Breast epithelium (tissue), 3 donors: ENCODE measurements at regions not wholly inside any gene's neighbourhood (a gene's known extent, or its start where the extent isn't known, plus 50 kb on each side); places are given as distances from the start of the nearest gene placed in this dataset.

Experiments used
- POLR2A ChIP-seq: fragments of 450-650 bp; IDR thresholded peaks from one replicate; pipeline ENCODE4 v1.6.1; 2016; ENCODE audit warnings: antibody characterized with exemption, mild to moderate bottlenecking, moderate library complexity
- POLR2AphosphoS5 ChIP-seq, 3 donors: sonication (generic); formaldehyde crosslinking; IDR thresholded peaks; one replicate each; pipeline ENCODE4 v1.6.1; 2017; ENCODE audit warnings: antibody characterized with exemption in 3 of 3
- TF ChIP-seq, protein P1 (sequence below), 3 donors: fragments of 450-650 bp; IDR thresholded peaks; one replicate each; pipeline ENCODE4 v1.5.1; 2016 to 2017; ENCODE audit warnings: antibody characterized with exemption in 3 of 3, mild to moderate bottlenecking in 3 of 3, moderate library complexity in 3 of 3

DNA sequence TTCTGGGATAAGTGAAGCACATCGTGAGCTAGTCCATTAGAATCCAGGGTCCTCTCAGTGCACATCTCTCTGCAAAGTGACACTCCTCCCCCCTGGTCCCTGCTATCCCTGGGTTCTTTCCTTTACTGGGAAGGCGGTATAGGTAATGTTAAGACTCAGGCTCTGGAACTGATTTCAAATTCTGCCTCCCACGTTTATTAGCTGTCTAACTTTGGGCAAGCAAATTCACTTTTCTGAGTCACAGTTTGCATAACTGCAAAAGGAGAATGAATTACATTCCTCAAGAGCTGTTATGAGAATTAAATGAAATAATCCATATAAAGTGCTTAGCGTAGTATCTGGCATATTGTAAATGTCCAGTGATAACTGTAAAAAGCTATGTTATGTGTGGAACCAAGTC lies 168.1 kb upstream of the LRRN1 start:
- TF ChIP-seq, protein P1, sequence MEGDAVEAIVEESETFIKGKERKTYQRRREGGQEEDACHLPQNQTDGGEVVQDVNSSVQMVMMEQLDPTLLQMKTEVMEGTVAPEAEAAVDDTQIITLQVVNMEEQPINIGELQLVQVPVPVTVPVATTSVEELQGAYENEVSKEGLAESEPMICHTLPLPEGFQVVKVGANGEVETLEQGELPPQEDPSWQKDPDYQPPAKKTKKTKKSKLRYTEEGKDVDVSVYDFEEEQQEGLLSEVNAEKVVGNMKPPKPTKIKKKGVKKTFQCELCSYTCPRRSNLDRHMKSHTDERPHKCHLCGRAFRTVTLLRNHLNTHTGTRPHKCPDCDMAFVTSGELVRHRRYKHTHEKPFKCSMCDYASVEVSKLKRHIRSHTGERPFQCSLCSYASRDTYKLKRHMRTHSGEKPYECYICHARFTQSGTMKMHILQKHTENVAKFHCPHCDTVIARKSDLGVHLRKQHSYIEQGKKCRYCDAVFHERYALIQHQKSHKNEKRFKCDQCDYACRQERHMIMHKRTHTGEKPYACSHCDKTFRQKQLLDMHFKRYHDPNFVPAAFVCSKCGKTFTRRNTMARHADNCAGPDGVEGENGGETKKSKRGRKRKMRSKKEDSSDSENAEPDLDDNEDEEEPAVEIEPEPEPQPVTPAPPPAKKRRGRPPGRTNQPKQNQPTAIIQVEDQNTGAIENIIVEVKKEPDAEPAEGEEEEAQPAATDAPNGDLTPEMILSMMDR (IDR thresholded peaks at IDR 0.05), result no peak
- no peak for TF ChIP-seq POLR2AphosphoS5 (IDR thresholded peaks at IDR 0.05)
- TF ChIP-seq POLR2A, result no peak
